WERI-Rb-1 (cell line): ENCODE measurements at regions not wholly inside any gene's neighbourhood (a gene's known extent, or its start where the extent isn't known, plus 50 kb on each side); places are given as distances from the start of the nearest gene placed in this dataset.

ENCODE experiments used
- DNase-seq: peaks from one replicate; pipeline ENCODE4 v3.0.0-alpha.2; 2020
- H3K27ac ChIP-seq: fragments of 250-450 bp; sonication (Bioruptor Pico); 2 replicates; pipeline ENCODE4 v1.5.1; 2020; ENCODE audit warnings: mild to moderate bottlenecking, moderate library complexity
- H3K27me3 ChIP-seq: fragments of 250-450 bp; sonication (Bioruptor Pico); 2 replicates; pipeline ENCODE4 v1.5.1; 2021; ENCODE audit warnings: mild to moderate bottlenecking, low read depth, moderate library complexity; ENCODE audit not compliant: insufficient read depth, severe bottlenecking
- H3K36me3 ChIP-seq: fragments of 250-450 bp; sonication (Bioruptor Pico); 2 replicates; pipeline ENCODE4 v1.5.1; 2020; ENCODE audit warnings: mild to moderate bottlenecking, moderate library complexity
- H3K4me3 ChIP-seq: 2 replicates; pipeline ENCODE4 v1.5.1; 2011; ENCODE audit warnings: low read depth, mild to moderate bottlenecking, control low read depth, low read length
- H3K9me3 ChIP-seq: fragments of 250-450 bp; sonication (Bioruptor Pico); 2 replicates; pipeline ENCODE4 v1.5.1; 2021; ENCODE audit warnings: mild to moderate bottlenecking, moderate library complexity; ENCODE audit not compliant: severe bottlenecking
- TF ChIP-seq, protein P1 (sequence below): IDR thresholded peaks from 2 replicates; pipeline ENCODE4 v1.5.1; 2011; ENCODE audit warnings: low read depth, mild to moderate bottlenecking, control low read depth, inconsistent platforms, low read length

- Histone ChIP-seq H3K27ac (no peak overlapping the region), H3K27me3 (no peaks in the 10 kb centered on the region), H3K4me3 (no peak overlapping the region), H3K9me3 (peaks cover 12% of the 10 kb centered on the region), H3K36me3 (no peaks in the 10 kb centered on the region)
- TF ChIP-seq, protein P1, sequence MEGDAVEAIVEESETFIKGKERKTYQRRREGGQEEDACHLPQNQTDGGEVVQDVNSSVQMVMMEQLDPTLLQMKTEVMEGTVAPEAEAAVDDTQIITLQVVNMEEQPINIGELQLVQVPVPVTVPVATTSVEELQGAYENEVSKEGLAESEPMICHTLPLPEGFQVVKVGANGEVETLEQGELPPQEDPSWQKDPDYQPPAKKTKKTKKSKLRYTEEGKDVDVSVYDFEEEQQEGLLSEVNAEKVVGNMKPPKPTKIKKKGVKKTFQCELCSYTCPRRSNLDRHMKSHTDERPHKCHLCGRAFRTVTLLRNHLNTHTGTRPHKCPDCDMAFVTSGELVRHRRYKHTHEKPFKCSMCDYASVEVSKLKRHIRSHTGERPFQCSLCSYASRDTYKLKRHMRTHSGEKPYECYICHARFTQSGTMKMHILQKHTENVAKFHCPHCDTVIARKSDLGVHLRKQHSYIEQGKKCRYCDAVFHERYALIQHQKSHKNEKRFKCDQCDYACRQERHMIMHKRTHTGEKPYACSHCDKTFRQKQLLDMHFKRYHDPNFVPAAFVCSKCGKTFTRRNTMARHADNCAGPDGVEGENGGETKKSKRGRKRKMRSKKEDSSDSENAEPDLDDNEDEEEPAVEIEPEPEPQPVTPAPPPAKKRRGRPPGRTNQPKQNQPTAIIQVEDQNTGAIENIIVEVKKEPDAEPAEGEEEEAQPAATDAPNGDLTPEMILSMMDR = no peak
- no peak for DNase-seq
Observed at GRCh38 chr1:102783487-102783886, 324.8 kb downstream of the COL11A1 start.

DNA sequence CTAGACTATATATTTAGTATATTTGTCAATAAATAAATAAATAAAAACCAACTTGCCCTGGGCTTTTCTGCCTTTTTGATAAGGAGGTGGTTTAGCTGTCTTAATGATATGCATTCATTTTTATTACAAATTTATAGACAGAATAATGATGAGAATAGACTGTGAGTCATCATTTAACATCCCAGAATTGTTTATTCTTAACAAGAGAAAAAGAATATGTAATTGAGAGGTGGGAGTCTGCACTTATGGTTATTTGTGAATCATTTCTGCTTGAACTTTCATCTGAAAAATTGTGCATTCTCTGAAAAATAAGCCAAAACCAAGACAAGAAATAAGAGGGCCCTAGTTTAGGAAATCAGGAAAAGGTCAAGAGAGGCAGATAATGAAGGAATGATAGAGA is 326.2 kb downstream of the COL11A1 start:
- no peaks in the 10 kb centered on the region for H3K27me3 ChIP-seq
- TF ChIP-seq, protein P1 = no peak
- no peak for DNase-seq
- H3K27ac ChIP-seq = no peak overlapping the region
- H3K36me3 ChIP-seq = no peaks in the 10 kb centered on the region
- H3K4me3 ChIP-seq = no peak overlapping the region
- H3K9me3 ChIP-seq = peaks cover 12% of the 10 kb centered on the region

GRCh38 chr1:102776071-102776470 is 332.3 kb downstream of the COL11A1 start:
- Histone ChIP-seq H3K36me3 (no peaks in the 10 kb centered on the region), H3K27me3 (no peaks in the 10 kb centered on the region), H3K4me3 (no peak overlapping the region), H3K9me3 (no peaks in the 10 kb centered on the region), H3K27ac (no peak overlapping the region)
- TF ChIP-seq, protein P1 = no peak
- DNase-seq = no peak

GRCh38 chr1:102772831-102773230 is 335.5 kb downstream of the COL11A1 start:
- no peaks in the 10 kb centered on the region for H3K27me3 ChIP-seq
- H3K9me3 ChIP-seq = no peaks in the 10 kb centered on the region
- H3K36me3 ChIP-seq = no peaks in the 10 kb centered on the region
- no peak overlapping the region for H3K27ac ChIP-seq
- H3K4me3 ChIP-seq = no peak overlapping the region
- no peak for DNase-seq
- TF ChIP-seq, protein P1 = no peak

DNA sequence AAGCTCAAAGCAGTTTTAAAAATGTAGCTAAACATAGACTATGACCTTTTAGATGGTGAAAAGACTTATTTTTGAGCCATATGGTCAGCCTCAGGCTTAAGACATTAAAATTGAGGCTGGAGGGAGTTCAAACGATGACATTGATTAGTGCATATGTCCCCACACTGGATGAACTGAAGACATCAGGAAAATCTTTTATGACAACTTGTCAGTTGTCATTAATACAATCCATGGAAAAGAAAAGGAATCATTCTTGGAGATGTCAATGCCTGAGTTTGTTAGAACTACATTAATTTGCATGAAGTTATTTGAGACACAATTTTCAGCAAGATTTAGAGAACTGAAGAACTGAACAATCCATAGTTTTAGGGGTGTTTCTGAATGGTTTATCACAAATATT is 349.9 kb downstream of the COL11A1 start:
- no peak for DNase-seq
- TF ChIP-seq, protein P1 = no peak
- no peak overlapping the region for H3K4me3 ChIP-seq
- no peaks in the 10 kb centered on the region for H3K9me3 ChIP-seq
- H3K27me3 ChIP-seq = no peaks in the 10 kb centered on the region
- H3K36me3 ChIP-seq = no peaks in the 10 kb centered on the region
- peak overlapping the region; percentile 8 for H3K27ac ChIP-seq

GRCh38 chr1:102757363-102757762 is 351.0 kb downstream of the COL11A1 start:
- H3K27ac ChIP-seq = no peak overlapping the region; the same call in 1 of the 2 replicates
- H3K27me3 ChIP-seq = no peaks in the 10 kb centered on the region
- H3K4me3 ChIP-seq = no peak overlapping the region
- DNase-seq = no peak
- TF ChIP-seq, protein P1 = no peak
- no peaks in the 10 kb centered on the region for H3K9me3 ChIP-seq
- H3K36me3 ChIP-seq = no peaks in the 10 kb centered on the region
